Lung (tissue), 11 donors: ENCODE measurements at regions not wholly inside any gene's neighbourhood (a gene's known extent, or its start where the extent isn't known, plus 50 kb on each side); places are given as distances from the start of the nearest gene placed in this dataset.
A peak's percentile ranks its signal among the peaks of the same experiment; 100 is the strongest.

Experiments
- ATAC-seq: fragments of 200-7000 bp; cut with Tn5 transposase; one replicate; pipeline ENCODE4 v1.9.1; 2020; ENCODE audit warnings: moderate number of reproducible peaks; ENCODE audit not compliant: insufficient read depth, low FRiP score
- DNase-seq, 3 donors: peaks; one replicate each; pipeline ENCODE4 v3.0.0-alpha.2; 2013 to 2017
- H3K27ac ChIP-seq, 2 donors: one replicate each; pipeline ENCODE4 v1.5.1; 2013; ENCODE audit warnings: mild to moderate bottlenecking in 2 of 2, moderate library complexity in 2 of 2, control low read depth in 1 of 2, inconsistent platforms in 1 of 2, low read depth in 1 of 2, low read length in 1 of 2
- H3K27me3 ChIP-seq, 3 donors: one replicate each; pipeline ENCODE4 v1.5.1; 2013; ENCODE audit warnings: low read length in 2 of 3; ENCODE audit not compliant: control insufficient read depth in 3 of 3, insufficient read depth in 3 of 3
- H3K36me3 ChIP-seq, 4 donors: one replicate each; pipeline ENCODE4 v1.5.1; 2013; ENCODE audit warnings: low read length in 4 of 4, mild to moderate bottlenecking in 1 of 4, moderate library complexity in 1 of 4; ENCODE audit not compliant: control insufficient read depth in 4 of 4, insufficient read depth in 4 of 4
- H3K4me1 ChIP-seq, 5 donors: one replicate each; pipeline ENCODE4 v1.5.1; 2013; ENCODE audit warnings: low read length in 5 of 5, mild to moderate bottlenecking in 2 of 5, moderate library complexity in 1 of 5; ENCODE audit not compliant: control insufficient read depth in 5 of 5, insufficient read depth in 5 of 5
- H3K4me3 ChIP-seq: one replicate; pipeline ENCODE4 v1.5.1; 2013; ENCODE audit warnings: mild to moderate bottlenecking, control low read depth, moderate library complexity
- H3K9ac ChIP-seq, 2 donors: one replicate each; pipeline ENCODE4 v1.5.1; 2013; ENCODE audit warnings: low read length in 2 of 2, control low read depth in 1 of 2; ENCODE audit not compliant: insufficient read depth in 1 of 2
- H3K9me3 ChIP-seq, 4 donors: one replicate each; pipeline ENCODE4 v1.5.1; 2013; ENCODE audit warnings: low read length in 3 of 4, mild to moderate bottlenecking in 1 of 4, moderate library complexity in 1 of 4; ENCODE audit not compliant: control insufficient read depth in 4 of 4, insufficient read depth in 3 of 4
- CTCF ChIP-seq: IDR thresholded peaks from 2 replicates; pipeline ENCODE4 v1.5.1; 2012; ENCODE audit warnings: mild to moderate bottlenecking; ENCODE audit errors: control extremely low read depth, extremely low read depth
- WGBS, 2 donors: extraction: QIAGEN DNeasy Blood & Tissue Kit; methylation state at CpG; one replicate each; pipeline ENCODE4 v1.1.7; 2013; 5-methylcytosine and 5-hydroxymethylcytosine counted together
- donor health status: control.
- donor health status: control.
- donor health status: Bipolar disorder and iron deficiency.
- donor health status: healthy.
- donor health status: DM: yes; HTN: yes; CAD: no.

GRCh38 chr13:40096357-40096901 is 441.0 kb downstream of the COG6 start:
- no peaks in the 10 kb centered on the region for H3K27me3 ChIP-seq
- H3K4me1 ChIP-seq, result no peaks in the 10 kb centered on the region
- H3K9me3 ChIP-seq, result no peaks in the 10 kb centered on the region
- no peaks in the 10 kb centered on the region for H3K36me3 ChIP-seq
- no peak for DNase-seq
- 79 to 80% methylated on average over 4 of the region's 4 CpGs for WGBS, 2 donors
- no peak overlapping the region for H3K9ac ChIP-seq
- ATAC-seq, result peak; percentile 19
- no peak overlapping the region for H3K4me3 ChIP-seq
- H3K27ac ChIP-seq, result no peak overlapping the region
- TF ChIP-seq CTCF, result no peak

- DNase-seq, result no peak
- WGBS, 2 donors, result 93 to 95% methylated on average over 7 of the region's 7 CpGs
Measured at GRCh38 chr13:40098246-40098645, 442.8 kb downstream of the COG6 start.

GRCh38 chr13:40101708-40102359 is 446.4 kb downstream of the COG6 start:
- 90 to 91% methylated on average over 3 of the region's 3 CpGs for WGBS, 2 donors
- Histone ChIP-seq H3K9ac (no peak overlapping the region), H3K27ac (no peak overlapping the region), H3K36me3 (no peaks in the 10 kb centered on the region), H3K27me3 (no peaks in the 10 kb centered on the region), H3K4me3 (no peak overlapping the region), H3K9me3 (no peaks in the 10 kb centered on the region), H3K4me1 (no peaks in the 10 kb centered on the region)
- ATAC-seq, result no peak
- no peak for TF ChIP-seq CTCF
- no peak for DNase-seq

More at GRCh38 chr13:40098246-40098645, 442.8 kb downstream of the COG6 start:
- no peaks in the 10 kb centered on the region for H3K36me3 ChIP-seq
- H3K9me3 ChIP-seq, result no peaks in the 10 kb centered on the region
- no peaks in the 10 kb centered on the region for H3K27me3 ChIP-seq
- no peak for ATAC-seq
- no peak overlapping the region for H3K9ac ChIP-seq
- TF ChIP-seq CTCF, result no peak
- H3K4me1 ChIP-seq, result no peaks in the 10 kb centered on the region
- no peak overlapping the region for H3K27ac ChIP-seq
- H3K4me3 ChIP-seq, result no peak overlapping the region

- Histone ChIP-seq H3K4me1 (no peaks in the 10 kb centered on the region), H3K27ac (no peak overlapping the region), H3K9me3 (no peaks in the 10 kb centered on the region), H3K27me3 (no peaks in the 10 kb centered on the region), H3K9ac (no peak overlapping the region), H3K36me3 (no peaks in the 10 kb centered on the region), H3K4me3 (no peak overlapping the region)
- DNase-seq, result no peak
- no peak for TF ChIP-seq CTCF
- 93 to 95% methylated on average over 3 of the region's 3 CpGs for WGBS, 2 donors
- ATAC-seq, result no peak
Measured at GRCh38 chr13:40102360-40102727, 446.9 kb downstream of the COG6 start.
